PFSK-1 (cell line): ENCODE measurements at regions not wholly inside any gene's neighbourhood (a gene's known extent, or its start where the extent isn't known, plus 50 kb on each side); places are given as distances from the start of the nearest gene placed in this dataset.

Experiments
- FOXP2 ChIP-seq: optimal IDR thresholded peaks from 2 replicates; pipeline ENCODE3; 2011; ENCODE audit warnings: borderline replicate concordance, control low read depth, inconsistent platforms; ENCODE audit not compliant: insufficient read depth; ENCODE audit errors: extremely low read length, extremely low read depth
- POLR2AphosphoS5 ChIP-seq: IDR thresholded peaks from 2 replicates; pipeline ENCODE4 v1.6.1; 2012; ENCODE audit warnings: low read depth, mild to moderate bottlenecking, control low read depth, low read length, moderate library complexity
- REST ChIP-seq, 2 experiments: IDR thresholded peaks; 2 replicates each; pipeline versions ENCODE4 v1.6.1 to v1.8.0; 2011 to 2012; ENCODE audit warnings: low read depth in 2 of 2, low read length in 2 of 2, control low read depth in 1 of 2, inconsistent platforms in 1 of 2, mild to moderate bottlenecking in 1 of 2, moderate library complexity in 1 of 2; ENCODE audit not compliant: insufficient read depth in 1 of 2
- SIN3A ChIP-seq: IDR thresholded peaks from 2 replicates; pipeline ENCODE4 v1.6.1; 2012; ENCODE audit warnings: mild to moderate bottlenecking, low read length, moderate library complexity, borderline replicate concordance; ENCODE audit not compliant: insufficient read depth
- TAF1 ChIP-seq: IDR thresholded peaks from 2 replicates; pipeline ENCODE4 v1.6.1; 2012; ENCODE audit warnings: low read length, control low read depth, borderline replicate concordance; ENCODE audit not compliant: insufficient read depth

- no peak for TF ChIP-seq SIN3A
- no peak for TF ChIP-seq REST (IDR thresholded peaks at IDR 0.05; ENCODE audit: insufficient read depth in 1 of 2, low read depth in 2 of 2, low read length in 2 of 2)
- TF ChIP-seq TAF1: no peak
- no peak for TF ChIP-seq FOXP2
- TF ChIP-seq POLR2AphosphoS5: no peak
Measured at GRCh38 chr5:63220244-63220643, 641.6 kb downstream of the LRRC70 start.

GRCh38 chr5:63217422-63217821 is 638.8 kb downstream of the LRRC70 start:
- TF ChIP-seq REST (IDR thresholded peaks at IDR 0.05; ENCODE audit: insufficient read depth in 1 of 2, low read depth in 2 of 2, low read length in 2 of 2): no peak
- no peak for TF ChIP-seq SIN3A
- TF ChIP-seq POLR2AphosphoS5: no peak
- TF ChIP-seq TAF1: no peak
- TF ChIP-seq FOXP2: no peak

- TF ChIP-seq POLR2AphosphoS5 (no peak), REST (IDR thresholded peaks at IDR 0.05; ENCODE audit: insufficient read depth in 1 of 2, low read depth in 2 of 2, low read length in 2 of 2) (no peak), FOXP2 (no peak), TAF1 (no peak)
Measured at GRCh38 chr5:63213256-63213655, 634.6 kb downstream of the LRRC70 start.

GRCh38 chr5:63211448-63212132 is 633.0 kb downstream of the LRRC70 start:
- TF ChIP-seq TAF1: no peak
- no peak for TF ChIP-seq FOXP2
- no peak for TF ChIP-seq SIN3A
- no peak for TF ChIP-seq REST (IDR thresholded peaks at IDR 0.05; ENCODE audit: insufficient read depth in 1 of 2, low read depth in 2 of 2, low read length in 2 of 2)
- TF ChIP-seq POLR2AphosphoS5: no peak

- TF ChIP-seq SIN3A (no peak), TAF1 (no peak), REST (IDR thresholded peaks at IDR 0.05; ENCODE audit: insufficient read depth in 1 of 2, low read depth in 2 of 2, low read length in 2 of 2) (no peak), FOXP2 (no peak), POLR2AphosphoS5 (no peak)
Measured at GRCh38 chr5:63205976-63206375, 627.4 kb downstream of the LRRC70 start.
